ENCODE measurements at regions not wholly inside any gene's neighbourhood (a gene's known extent, or its start where the extent isn't known, plus 50 kb on each side); places are given as distances from the start of the nearest gene placed in this dataset.
"Not testable (repeated sequence)": the region's sequence is repeated elsewhere in the genome, so short reads cannot be mapped to it uniquely, and the experiment has no call there.

GRCh38 chr2:117293012-117293411 is 521.5 kb upstream of the DDX18 start:
- TF ChIP-seq ZFX (IDR thresholded peaks at IDR 0.05) (no peak), CTCF (conservative IDR thresholded peaks at IDR 0.05) (no peak)
- H3K27ac ChIP-seq = no peak overlapping the region

GRCh38 chr2:117299451-117299850 is 515.0 kb upstream of the DDX18 start:
- TF ChIP-seq ZFX (IDR thresholded peaks at IDR 0.05) (no peak), CTCF (conservative IDR thresholded peaks at IDR 0.05) (no peak)

GRCh38 chr2:117308861-117309770 is 505.4 kb upstream of the DDX18 start:
- no peak for TF ChIP-seq ZFX (IDR thresholded peaks at IDR 0.05)
- no peak overlapping the region for H3K27ac ChIP-seq

More at GRCh38 chr2:117299451-117299850, 515.0 kb upstream of the DDX18 start:
- no peak overlapping the region for H3K27ac ChIP-seq

- TF ChIP-seq CTCF (conservative IDR thresholded peaks at IDR 0.05) (no peak), ZFX (IDR thresholded peaks at IDR 0.05) (no peak)
- H3K27ac ChIP-seq = no peak overlapping the region
Observed at GRCh38 chr2:117321816-117322215, 492.7 kb upstream of the DDX18 start.

- TF ChIP-seq CTCF (conservative IDR thresholded peaks at IDR 0.05) (no peak), ZFX (IDR thresholded peaks at IDR 0.05) (no peak)
- H3K27ac ChIP-seq = no peak overlapping the region
Observed at GRCh38 chr2:117323331-117323730, 491.2 kb upstream of the DDX18 start.

- H3K27ac ChIP-seq = no peak overlapping the region
- TF ChIP-seq ZFX (IDR thresholded peaks at IDR 0.05) (no peak), CTCF (conservative IDR thresholded peaks at IDR 0.05) (no peak)
Observed at GRCh38 chr2:117330641-117331040, 483.9 kb upstream of the DDX18 start.

- TF ChIP-seq CTCF (conservative IDR thresholded peaks at IDR 0.05) (no peak), ZFX (IDR thresholded peaks at IDR 0.05) (no peak)
- H3K27ac ChIP-seq = no peak overlapping the region
Observed at GRCh38 chr2:117335967-117336366, 478.5 kb upstream of the DDX18 start.

GRCh38 chr2:117336496-117336895 is 478.0 kb upstream of the DDX18 start:
- no peak overlapping the region for H3K27ac ChIP-seq
- TF ChIP-seq ZFX (IDR thresholded peaks at IDR 0.05) = no peak
- no peak for TF ChIP-seq CTCF (conservative IDR thresholded peaks at IDR 0.05)

- H3K27ac ChIP-seq = not testable (repeated sequence)
Observed at GRCh38 chr2:117337981-117338380, 476.5 kb upstream of the DDX18 start.

All from C4-2B (cell line).